Ecto neural progenitor cell (in vitro differentiated cells): ENCODE measurements at regions not wholly inside any gene's neighbourhood (a gene's known extent, or its start where the extent isn't known, plus 50 kb on each side); places are given as distances from the start of the nearest gene placed in this dataset.

Experiments
- DNase-seq: peaks from one replicate; pipeline ENCODE4 v3.0.0-alpha.2; 2018; ENCODE audit warnings: low spot score

DNA sequence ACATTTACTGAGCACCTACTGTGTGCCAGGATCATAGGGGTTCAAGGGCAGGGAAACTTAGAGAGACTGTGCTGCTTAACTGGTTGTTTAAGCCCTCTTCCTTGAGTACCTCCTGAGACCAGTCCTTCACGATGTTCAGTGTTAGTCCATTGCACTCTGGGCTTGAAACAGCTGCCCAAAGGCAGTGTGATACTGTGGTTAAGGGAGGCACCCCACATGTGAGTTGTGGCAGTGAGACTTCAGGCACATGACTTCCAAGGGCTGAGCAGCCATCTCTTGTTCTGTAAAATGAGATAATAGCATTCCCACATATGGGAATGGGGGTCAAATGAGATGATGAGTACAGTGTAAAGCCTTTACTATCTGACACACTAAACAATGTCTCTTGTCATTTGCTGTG, 75.1 kb downstream of the LINGO1 start:
- no peak for DNase-seq

DNA sequence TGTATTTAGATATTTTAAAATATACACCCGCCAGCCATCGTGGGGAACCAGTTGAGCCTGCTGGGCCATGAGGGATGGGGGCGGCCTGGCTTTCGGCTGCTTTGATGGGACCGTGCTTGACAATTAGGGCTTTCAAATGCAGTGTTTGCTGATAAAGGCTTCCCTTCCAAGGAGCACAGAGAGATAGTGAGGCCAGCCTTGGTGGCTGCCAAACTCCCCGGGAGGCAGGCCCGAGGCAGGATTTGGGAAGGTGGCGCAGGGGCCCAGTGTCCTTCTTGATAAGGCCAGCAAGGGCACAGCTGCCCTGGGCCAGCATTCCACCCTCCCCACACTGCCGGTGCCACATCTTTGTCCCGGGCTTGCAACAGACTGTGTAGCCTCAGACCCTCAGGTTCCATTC, 75.6 kb downstream of the LINGO1 start:
- no peak for DNase-seq

DNA sequence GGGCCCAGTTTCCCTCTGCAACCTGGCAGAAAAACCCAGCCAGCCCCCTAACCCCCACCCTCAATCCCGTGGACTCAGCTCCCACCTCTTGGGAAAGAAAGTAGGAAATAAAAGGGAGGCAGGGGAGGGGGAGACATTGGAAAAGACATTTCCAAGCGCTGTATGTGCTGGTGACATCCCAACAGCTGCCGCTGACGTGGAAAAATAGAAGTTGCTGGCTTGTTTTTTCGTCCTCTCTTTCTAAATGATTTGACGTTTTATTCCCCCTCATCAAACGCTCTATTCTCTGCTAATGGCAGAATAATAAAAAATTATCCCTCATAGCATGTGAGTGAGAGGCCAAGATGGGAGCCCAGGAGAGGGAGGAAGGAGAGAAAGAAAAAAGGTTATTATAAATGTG, 76.1 kb downstream of the LINGO1 start:
- no peak for DNase-seq

DNA sequence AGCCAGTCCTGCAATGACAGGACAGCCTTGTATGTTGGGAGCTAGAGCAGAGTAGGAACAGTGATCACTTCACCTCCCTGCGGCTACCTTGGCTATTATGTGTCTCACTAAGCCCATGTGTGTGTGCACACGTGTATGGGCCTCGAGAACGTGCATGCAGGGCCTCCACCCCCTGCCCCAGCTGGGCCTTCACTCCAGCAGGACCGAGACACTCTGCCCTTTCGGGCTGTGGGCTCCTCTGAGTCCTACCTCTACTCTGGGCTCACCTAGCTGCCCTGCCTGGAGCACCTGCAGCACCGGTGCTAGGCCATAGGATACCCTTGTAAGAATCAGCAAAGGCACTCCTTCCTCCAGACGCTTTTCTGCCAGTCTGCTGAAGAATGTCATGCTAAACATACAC, 77.5 kb downstream of the LINGO1 start:
- no peak for DNase-seq

DNA sequence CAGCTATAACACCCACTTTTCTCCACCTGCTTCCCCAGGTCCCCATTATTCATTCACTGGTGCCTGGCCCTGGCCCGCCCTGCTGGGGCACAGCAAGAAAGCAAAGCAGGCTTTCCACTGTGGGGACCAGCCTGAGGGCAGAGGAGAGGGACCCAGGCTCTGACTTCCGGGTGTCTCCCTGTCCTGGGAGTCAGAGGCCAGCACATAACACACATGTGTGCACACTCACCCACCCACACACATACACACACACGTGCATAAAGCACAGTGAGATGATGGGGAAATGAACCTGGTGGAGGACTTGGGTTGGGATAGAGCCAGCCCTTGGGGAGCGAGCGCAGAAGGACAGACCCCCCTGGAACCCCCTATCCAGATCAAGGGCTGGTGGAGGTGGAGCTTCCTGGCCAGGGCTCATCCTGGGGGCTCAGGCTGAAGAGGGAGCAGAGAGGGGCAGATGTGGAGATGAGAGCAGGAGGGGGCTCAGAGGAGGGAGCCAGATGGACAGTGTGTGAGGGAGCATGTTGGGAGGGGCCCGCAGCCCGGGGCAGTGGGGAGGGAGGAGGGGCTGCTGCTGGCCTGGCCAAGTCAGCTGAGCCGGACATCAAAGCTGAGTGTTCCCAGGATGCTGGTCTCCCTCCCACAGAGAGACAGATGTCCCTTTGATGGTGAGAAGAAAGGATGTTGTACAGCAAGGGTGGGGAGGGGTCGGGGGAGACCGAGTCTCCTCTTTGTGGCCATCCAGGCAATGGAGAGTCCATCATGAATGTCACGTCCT, 78.2 kb downstream of the LINGO1 start:
- peak; percentile 69 for DNase-seq

DNA sequence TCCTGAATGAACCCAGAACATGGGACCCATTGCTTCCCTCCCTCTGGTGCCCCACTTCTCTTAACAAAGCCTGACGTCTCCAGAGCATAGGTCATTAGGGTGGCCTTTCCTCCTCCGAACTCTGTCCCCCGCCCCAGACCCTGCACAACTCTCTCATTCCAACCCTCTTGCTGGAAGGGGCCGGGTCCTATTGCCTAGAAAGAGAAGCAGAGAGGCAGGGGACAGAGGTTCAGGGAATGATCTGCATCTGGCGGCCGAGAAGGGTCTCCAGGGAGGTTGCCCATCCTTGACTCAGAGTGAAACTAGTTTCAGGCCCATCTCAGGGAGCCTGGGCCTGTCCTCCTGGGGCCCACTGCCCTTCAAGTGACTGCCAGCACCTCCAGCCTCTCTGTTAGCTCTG, 79.0 kb downstream of the LINGO1 start:
- no peak for DNase-seq

DNA sequence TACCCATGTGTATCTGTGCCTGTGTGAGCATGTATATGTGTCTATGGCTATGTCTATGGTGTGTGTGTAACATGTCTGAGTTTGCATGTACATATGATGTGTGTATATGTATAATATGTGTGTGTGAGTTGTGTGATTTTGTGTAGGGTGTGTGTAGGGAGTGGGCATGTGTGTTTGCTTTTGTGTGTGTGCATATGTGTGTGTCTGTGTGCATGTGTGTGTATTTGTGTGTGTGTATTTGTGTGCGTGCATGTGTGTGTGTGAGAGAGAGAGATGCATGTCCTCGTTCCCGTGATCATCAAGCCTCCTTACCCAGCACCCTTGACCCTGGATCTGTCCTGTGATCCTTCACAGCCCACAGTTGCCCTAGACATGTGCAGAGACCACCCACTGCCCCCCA, 79.5 kb downstream of the LINGO1 start:
- DNase-seq, result no peak

DNA sequence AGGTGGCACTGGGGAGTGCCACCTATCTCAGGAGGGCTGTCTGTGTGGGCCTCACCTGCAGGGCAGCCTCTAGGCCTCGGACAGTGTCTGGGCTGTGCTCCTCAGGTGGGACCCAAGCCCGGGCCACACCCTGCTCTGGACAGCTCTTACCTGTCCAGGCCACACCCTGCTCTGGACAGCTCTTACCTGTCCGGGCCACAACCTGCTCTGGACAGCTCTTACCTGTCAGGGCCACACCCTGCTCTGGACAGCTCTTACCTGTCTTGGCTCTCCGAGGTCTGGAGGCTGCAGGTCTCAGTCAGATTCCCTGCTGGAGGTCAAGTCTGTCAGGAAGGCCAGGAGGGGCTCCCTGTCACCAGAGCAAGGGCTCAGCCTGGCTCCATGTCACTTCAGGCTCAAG, 80.6 kb downstream of the LINGO1 start:
- DNase-seq, result no peak

DNA sequence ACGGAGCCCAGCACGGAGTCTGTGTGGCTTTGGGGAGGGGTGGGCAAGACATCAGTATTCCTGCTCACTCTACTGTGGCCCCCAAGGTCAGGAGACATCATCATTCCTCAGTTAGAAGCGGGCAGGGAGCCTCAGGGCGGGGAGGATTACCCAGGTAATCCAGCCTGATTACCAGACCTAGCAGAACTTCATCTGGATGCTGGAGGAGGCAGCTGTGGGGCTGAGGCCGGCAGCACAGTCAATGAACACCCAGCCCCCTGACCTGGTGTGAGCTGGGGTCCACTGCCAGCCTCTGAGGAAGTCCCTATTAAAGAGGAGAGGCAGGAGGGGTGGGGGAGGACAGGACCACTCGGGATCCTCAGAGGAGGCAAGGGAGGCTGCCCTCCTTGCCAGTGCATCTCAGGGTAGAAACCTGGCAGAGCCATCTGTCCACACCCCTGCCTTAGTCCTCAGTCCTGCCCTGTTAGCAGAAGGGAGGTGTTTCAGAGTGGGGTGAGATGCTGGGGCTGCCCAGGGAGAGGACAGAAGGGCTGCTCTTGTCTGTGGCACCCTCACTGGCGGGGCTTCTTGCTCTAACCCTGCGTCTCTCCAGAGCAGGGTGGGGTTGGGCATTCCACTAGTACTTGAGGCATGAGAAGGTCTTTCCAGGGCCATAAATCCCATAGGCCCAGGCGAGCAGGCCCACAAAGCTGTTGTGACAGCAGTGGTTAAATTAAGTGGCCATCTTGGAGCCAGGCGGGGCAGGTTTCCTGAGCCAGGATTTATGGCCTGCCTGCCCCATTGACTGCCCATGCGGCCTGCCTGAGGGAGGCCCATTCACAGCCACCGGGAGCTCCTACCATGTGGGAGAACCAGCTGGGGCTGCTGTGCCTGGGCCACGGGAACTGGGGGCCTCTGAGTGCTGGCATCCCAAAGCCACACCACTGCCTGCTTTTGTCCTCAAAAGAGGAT, 82.1 kb downstream of the LINGO1 start:
- DNase-seq, result no peak

DNA sequence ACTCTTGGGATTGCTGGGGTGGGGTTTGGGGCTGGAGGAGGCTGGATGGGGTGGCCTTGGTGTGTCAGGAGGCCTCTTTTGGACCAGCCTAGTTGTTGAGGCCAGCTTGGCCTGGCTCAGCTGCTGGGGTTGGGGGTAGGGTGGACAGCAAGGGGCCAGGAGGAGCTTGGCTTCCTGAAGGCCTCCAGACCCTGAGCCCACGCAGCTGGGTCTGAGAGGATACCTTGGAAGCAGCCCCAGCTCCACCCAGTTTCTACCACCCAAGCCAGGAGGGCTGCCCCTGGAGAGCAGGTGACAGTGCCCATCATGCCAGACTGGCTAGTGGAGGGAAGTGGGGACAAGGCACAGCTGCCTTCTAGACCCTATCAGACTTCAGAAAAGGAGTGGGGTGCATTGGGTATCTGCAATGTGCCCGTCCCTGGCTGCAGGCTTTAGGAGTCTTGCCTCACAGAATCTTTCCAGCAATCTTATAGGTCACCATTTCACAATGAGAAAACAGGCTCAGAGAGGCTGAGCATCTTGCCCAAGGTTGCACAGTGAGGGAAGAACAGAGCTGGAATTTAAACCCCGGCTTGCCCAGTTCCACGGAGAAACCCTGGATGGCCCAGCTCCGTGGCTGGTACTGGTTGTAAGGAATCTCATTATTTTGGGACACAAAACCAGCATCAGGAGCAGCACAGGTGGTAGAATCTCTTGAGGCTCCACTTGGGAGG, 83.0 kb downstream of the LINGO1 start:
- DNase-seq, result no peak

DNA sequence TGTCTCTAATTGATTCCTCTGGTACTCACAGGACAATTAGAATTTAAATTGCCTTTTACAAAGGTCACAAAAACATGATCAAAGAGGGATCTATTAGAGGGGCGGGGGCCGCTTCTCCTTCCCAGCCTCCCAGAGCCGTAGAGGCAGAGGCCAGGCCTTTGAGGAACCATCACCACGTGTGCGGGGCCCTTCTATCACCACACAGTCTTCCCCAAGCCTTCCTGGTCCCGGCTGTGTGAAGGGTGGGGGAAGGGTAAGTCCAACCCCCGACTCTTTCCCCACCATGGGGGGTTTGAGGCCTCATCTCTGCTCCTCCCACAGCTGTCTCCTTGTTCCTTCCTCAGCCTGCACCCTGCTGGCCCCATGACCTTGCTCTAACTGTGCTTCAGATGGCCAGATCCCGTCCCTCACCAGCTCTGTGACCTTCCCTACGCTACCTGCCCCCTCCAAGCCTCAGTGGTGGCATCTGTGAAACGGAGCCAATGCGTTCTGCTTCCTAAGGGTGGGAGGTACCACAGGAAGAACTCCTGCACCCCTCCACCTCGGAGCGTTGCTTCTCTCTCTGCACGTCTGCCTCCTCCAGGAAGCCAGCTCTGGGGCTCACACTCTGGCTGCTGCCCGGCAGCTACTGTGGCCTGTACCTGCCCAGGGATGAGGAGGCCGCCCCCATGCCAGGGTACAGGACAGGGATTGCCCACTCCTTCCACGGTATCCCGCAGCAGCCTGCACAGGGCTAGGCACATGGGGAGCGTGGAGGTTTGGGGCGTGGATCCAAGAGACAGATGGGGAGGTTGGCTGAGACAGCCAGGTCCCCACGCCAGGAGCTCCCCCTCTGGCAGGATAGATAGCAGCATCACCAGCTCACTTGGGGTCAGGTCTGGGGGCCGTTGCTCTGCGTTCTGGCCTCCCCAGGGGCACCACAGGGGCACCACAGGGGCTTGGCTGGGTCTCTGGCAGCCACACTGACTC, 83.8 kb downstream of the LINGO1 start:
- no peak for DNase-seq

DNA sequence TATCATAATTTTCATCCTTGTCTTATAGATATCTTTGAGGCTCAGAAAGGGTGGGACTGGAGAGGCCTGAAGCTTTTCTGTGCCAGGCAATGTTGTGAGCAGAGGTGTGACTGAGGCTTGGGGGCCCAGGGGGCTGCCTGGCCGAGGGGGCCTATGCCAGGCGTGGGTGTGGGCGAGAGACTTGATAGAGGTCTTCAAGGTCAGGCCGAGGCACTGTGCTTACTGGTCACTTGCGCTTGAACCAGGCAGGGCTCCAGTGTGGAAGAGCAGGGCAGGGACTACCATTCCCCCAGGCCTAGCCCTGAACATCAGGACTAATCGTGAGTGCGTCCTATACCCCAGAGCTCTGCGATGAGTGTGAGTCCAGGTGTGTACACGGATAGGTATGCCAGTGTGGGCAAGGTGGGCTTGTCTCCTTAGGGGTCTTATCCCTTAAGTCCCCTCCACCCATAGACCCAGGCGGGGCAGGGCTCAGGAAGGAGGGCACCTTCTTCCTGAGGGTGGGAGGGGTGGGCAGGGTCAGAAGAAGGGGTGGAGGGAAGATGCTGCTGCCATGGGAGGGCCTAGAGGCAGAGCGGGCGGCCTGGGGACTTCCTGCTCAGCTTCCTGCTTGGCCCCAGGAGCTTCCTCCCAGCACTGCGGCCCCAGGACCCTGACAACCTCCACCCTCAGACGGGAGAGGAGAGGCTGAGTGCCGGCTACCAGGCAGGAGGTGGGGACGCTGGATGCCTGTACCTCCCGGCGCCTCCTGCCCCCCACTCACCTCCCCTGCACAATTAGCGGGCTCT, 84.7 kb downstream of the LINGO1 start:
- DNase-seq, result no peak

DNA sequence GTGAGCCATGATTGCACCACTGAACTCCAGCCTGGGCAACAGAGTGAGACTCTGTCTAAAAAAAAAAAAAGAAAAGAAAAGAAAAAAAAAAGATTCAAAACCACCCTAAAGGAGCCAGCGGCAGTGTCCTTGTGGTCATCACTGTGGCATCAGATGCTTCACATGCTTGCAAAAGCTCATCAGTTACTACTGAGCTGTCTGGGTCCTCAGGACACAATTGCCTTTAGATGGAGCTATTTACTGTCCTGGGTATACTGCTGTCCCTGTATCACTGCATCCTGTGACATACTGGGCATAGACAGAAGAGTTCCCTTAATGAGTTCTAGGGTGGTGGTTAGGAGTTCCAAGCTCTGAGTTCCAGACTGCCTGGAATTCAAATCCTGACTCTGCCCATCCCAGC, 85.8 kb downstream of the LINGO1 start:
- DNase-seq, result no peak

DNA sequence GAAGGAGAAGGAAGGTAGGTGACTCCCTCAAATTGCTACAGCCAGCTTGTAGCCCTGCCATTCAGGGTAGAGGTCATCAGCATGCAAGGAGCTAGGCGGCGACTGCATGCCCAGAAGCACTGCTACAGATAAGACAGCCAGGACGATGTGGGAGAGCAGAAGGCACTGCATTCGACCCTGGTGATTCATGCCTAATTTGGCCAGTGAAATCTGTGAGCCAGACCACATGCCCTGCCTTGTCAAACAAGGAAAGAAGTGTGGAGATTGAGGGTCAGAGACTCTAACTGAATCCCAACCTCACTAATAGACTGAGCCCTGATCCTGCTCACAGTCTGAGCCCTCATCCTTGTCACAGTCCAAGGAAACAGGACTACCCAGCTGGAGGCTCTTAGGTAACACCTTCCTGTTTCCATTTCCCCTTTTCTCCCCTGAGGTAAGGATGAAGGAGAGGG, 86.6 kb downstream of the LINGO1 start:
- DNase-seq, result no peak

DNA sequence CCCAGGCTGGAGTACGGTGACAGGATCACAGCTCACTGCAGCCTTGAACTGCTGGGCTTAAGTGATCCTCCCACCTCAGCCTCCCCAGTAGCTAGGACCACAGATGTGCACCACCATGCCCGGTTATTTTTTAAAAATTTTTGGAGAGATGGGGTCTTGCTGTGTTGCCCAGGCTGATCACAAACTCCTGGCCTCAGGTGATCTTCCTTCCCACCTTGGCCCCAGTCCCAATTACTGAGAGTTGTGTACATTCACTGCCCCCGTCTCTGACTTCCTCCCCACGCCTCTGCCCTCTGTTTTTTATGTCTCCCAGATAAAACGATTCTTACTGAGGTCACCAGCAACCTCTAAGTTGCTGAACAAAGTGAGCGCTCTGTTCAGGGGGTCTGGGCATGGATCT, 87.7 kb downstream of the LINGO1 start:
- no peak for DNase-seq

DNA sequence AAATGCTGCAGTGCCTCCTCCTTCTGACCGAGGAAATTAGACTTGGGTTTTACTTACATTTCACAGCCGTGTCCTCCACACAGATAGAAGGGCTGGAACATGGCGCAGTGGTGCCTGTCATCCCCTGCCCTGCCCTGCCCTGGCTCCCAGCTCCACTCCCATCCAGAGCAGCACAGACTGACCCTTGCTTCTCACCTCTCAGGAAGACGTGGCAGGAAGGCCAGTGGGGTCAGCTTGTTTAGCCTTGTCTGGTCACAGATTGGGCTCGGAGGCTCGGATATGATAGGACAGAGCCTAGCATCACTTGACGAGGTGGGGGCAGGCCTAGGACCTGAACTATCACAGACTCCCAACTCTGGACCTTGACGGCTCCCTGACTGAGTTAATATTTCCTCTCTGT, 88.5 kb downstream of the LINGO1 start:
- no peak for DNase-seq

DNA sequence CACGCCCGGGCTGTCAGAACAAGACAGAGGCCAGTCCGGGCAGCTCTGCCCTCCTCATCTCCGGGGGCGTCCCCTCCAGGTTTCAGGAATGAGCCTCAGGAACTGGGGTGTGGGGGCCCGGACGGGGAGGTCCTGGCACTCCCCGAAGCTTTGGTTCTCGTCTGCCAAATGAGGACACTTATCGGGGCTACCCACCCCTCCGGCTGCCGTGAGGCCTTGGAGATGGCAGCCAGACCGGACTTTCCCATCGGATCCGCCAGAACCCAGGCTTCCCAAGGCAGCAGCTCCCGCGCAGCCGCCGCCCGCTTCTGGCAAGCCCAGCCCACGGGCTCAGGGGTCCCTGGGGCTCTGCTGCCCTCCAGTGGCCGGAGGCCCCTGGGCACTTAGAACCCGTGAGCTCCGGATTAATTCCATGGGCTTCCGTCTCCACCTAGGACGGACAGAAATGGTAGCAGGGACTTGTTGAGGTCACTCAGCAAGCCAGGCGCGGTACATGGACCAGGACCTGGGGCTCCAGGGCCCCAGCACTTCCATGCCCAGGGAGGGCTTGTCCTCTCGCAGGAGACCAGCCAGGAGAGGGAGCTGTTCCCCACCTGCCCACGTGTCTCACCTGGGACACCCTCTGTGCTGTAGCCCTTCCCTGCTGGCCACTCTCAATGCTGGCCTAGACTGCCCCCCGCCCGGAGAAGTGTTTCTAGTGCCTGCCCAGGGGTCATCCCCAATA, 89.4 kb downstream of the LINGO1 start:
- peak; percentile 91 for DNase-seq

DNA sequence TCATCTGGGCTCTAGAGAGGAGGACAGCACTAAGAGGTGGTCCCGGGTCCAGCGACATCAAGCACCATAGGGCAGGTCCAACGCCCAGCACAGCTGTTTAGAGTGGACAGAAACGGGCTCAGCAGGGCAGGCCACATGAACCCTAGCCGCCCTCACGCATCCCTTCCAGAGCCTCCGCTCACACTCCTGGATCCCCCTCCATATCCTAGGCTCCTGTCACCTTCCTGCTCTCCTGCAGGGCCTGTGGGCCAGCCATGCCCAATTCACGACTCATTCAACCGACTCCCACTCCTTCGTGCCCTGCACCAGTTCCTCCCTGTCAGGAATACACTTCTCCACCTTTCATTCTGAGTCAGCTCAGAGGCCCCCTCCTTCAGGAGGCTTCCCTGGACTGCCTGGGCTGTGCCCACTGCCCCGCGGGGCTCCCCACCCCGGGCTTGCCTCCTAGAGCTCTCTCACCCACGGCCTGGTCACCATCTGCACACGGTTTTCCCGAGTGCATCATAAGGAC, 90.2 kb downstream of the LINGO1 start:
- DNase-seq, result no peak

DNA sequence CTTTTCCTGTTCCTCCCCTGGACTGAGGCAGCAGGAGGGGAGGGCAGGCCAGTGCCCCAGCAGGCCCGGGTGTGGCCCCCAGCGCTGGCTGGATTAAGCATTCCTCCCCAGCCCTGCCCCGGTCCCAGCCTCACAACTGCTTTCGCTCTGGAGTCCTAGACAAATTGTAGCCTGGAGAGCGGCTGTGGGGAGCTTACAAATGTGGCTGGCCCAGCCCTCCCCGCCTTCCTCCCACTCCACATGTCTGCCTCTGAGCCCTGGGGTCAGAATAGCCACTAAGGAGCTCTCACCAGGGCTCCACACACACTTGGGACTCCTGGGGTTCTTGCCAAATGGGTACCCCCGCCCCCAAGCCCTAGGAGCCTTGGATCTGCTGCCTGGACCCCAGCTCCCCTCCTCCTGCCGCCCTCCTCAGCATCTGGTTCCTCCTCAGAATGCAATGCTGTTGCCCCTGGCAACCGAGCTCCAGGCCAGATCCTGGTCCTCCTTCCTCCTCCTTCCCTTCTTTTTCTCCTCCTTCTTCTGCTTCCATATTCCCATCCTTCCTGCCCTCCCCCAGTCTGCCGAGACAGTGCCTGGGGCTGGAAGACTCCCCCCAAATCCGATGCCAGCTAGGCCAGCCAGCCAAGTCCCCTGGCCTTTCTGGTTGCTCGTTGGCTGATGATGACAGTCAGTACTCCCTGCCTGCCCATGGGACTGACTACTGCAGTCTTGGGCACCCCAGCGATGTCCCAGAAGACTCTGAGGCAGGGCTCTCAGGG, 91.1 kb downstream of the LINGO1 start:
- peak; percentile 71 for DNase-seq
